ENCODE measurements at regions not wholly inside any gene's neighbourhood (a gene's known extent, or its start where the extent isn't known, plus 50 kb on each side); places are given as distances from the start of the nearest gene placed in this dataset.

- Histone ChIP-seq H3K4me1 (no peaks in the 10 kb centered on the region), H3K27ac (no peak overlapping the region), H3K4me3 (no peak overlapping the region), H3K27me3 (no peaks in the 10 kb centered on the region), H3K36me3 (no peaks in the 10 kb centered on the region), H3K9me3 (no peaks in the 10 kb centered on the region)
- 71 to 89% methylated on average over 3 of the region's 3 CpGs for WGBS, 2 donors
- intact Hi-C loops (cut with DNase I): no loop called here
- no peak for DNase-seq
- TF ChIP-seq POLR2A (IDR thresholded peaks at IDR 0.05): no peak
- no peak for TF ChIP-seq CTCF (IDR thresholded peaks at IDR 0.05)
- no peak for TF ChIP-seq POLR2AphosphoS5 (IDR thresholded peaks at IDR 0.05)
- TF ChIP-seq EP300 (IDR thresholded peaks at IDR 0.05): no peak
Measured at GRCh38 chr7:10104292-10104691, 869.4 kb upstream of the PHF14 start.

GRCh38 chr7:10106609-10107008 is 867.1 kb upstream of the PHF14 start:
- WGBS, 2 donors: 7 to 52% methylated on average over 1 of the region's 1 CpG
- no peak for DNase-seq
- Histone ChIP-seq H3K27me3 (no peaks in the 10 kb centered on the region), H3K36me3 (no peaks in the 10 kb centered on the region), H3K9me3 (no peaks in the 10 kb centered on the region), H3K27ac (no peak overlapping the region), H3K4me1 (no peaks in the 10 kb centered on the region), H3K4me3 (no peak overlapping the region)
- no peak for TF ChIP-seq POLR2AphosphoS5 (IDR thresholded peaks at IDR 0.05)
- TF ChIP-seq EP300 (IDR thresholded peaks at IDR 0.05): no peak
- no peak for TF ChIP-seq CTCF (IDR thresholded peaks at IDR 0.05)
- intact Hi-C loops (cut with DNase I): no loop called here

GRCh38 chr7:10116511-10116910 is 857.2 kb upstream of the PHF14 start:
- Histone ChIP-seq H3K4me3 (no peak overlapping the region), H3K36me3 (no peaks in the 10 kb centered on the region), H3K4me1 (peaks cover 0 to under 1% (median 0%) of the 10 kb centered on the region in 4 donors), H3K27me3 (no peaks in the 10 kb centered on the region), H3K27ac (no peak overlapping the region), H3K9me3 (no peaks in the 10 kb centered on the region)
- DNase-seq: no peak
- 94% methylated on average over 6 of the region's 6 CpGs for WGBS, 2 donors
- intact Hi-C loops (cut with DNase I): no loop called here
- TF ChIP-seq CTCF (IDR thresholded peaks at IDR 0.05): no peak
- TF ChIP-seq POLR2AphosphoS5 (IDR thresholded peaks at IDR 0.05): no peak
- no peak for TF ChIP-seq POLR2A (IDR thresholded peaks at IDR 0.05)
- TF ChIP-seq EP300 (IDR thresholded peaks at IDR 0.05): no peak

GRCh38 chr7:10117815-10118214 is 855.9 kb upstream of the PHF14 start:
- Histone ChIP-seq H3K9me3 (no peaks in the 10 kb centered on the region), H3K4me1 (peaks cover 0 to 13% (median 10%) of the 10 kb centered on the region in 4 donors), H3K27me3 (no peaks in the 10 kb centered on the region), H3K27ac (no peak overlapping the region), H3K36me3 (no peaks in the 10 kb centered on the region), H3K4me3 (no peak overlapping the region)
- 86 to 91% methylated on average over 1 of the region's 1 CpG for WGBS, 2 donors
- DNase-seq: no peak
- TF ChIP-seq POLR2A (IDR thresholded peaks at IDR 0.05) (no peak), POLR2AphosphoS5 (IDR thresholded peaks at IDR 0.05) (no peak), EP300 (IDR thresholded peaks at IDR 0.05) (no peak), CTCF (IDR thresholded peaks at IDR 0.05) (no peak)
- intact Hi-C loops (cut with DNase I): no loop called here

- Histone ChIP-seq H3K4me1 (peaks cover 0 to 17% (median 10%) of the 10 kb centered on the region in 4 donors), H3K27ac (no peak overlapping the region), H3K4me3 (no peak overlapping the region), H3K9me3 (no peaks in the 10 kb centered on the region), H3K36me3 (no peaks in the 10 kb centered on the region), H3K27me3 (no peaks in the 10 kb centered on the region)
- 85 to 94% methylated on average over 2 of the region's 2 CpGs for WGBS, 2 donors
- intact Hi-C loops (cut with DNase I): no loop called here
- DNase-seq: no peak
- no peak for TF ChIP-seq CTCF (IDR thresholded peaks at IDR 0.05)
- TF ChIP-seq EP300 (IDR thresholded peaks at IDR 0.05): no peak
- TF ChIP-seq POLR2AphosphoS5 (IDR thresholded peaks at IDR 0.05): no peak
- no peak for TF ChIP-seq POLR2A (IDR thresholded peaks at IDR 0.05)
Measured at GRCh38 chr7:10120936-10121335, 852.7 kb upstream of the PHF14 start.

Measured in sigmoid colon (tissue), 6 donors.